NT2/D1 (cell line): ENCODE measurements at regions not wholly inside any gene's neighbourhood (a gene's known extent, or its start where the extent isn't known, plus 50 kb on each side); places are given as distances from the start of the nearest gene placed in this dataset.

Experiments
- SUZ12 ChIP-seq: IDR thresholded peaks from 2 replicates; pipeline ENCODE4 v1.6.1; 2011; ENCODE audit not compliant: insufficient read length, insufficient read depth; ENCODE audit errors: extremely low read depth
- YY1 ChIP-seq: IDR thresholded peaks from 2 replicates; pipeline ENCODE4 v1.6.1; 2011; ENCODE audit not compliant: insufficient read length, insufficient read depth
- ZNF274 ChIP-seq: IDR thresholded peaks from 2 replicates; pipeline ENCODE4 v1.6.1; 2011; ENCODE audit warnings: mild to moderate bottlenecking, low read depth, low read length

DNA sequence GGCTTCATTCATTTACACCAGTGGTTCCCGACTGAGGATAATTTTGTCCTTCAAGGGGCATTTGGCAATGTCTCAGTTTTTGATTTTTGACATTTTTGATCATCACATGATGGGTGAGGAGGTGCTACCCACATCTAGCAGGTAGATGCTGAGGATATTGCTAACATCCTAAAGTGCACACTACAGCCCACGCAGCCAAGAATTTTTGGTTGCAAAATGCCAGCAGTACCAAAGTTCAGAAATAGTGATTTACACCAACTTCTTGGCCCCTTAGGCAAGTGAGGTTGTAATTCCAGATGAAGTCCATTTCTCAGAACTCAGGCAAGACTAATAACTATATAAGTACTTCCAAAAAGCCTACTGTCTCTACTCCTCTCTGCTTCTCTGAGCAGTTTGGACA, 80.1 kb upstream of the TSHZ2 start:
- TF ChIP-seq ZNF274: no peak
- TF ChIP-seq YY1: no peak
- TF ChIP-seq SUZ12: no peak
